HEK293 (cell line): ENCODE measurements at regions not wholly inside any gene's neighbourhood (a gene's known extent, or its start where the extent isn't known, plus 50 kb on each side); places are given as distances from the start of the nearest gene placed in this dataset.

ENCODE experiments used
- CTCF ChIA-PET: fragments of 350-600 bp; formaldehyde crosslinking; extraction: SDS; loops from one replicate; lab custom pipeline; 2021; ENCODE audit warnings: antibody characterized with exemption; lab: Yijun Ruan, JAX
- POLR2A ChIA-PET: fragments of 300-600 bp; formaldehyde crosslinking; extraction: SDS; loops from one replicate; lab custom pipeline; 2020; ENCODE audit warnings: antibody characterized with exemption, inconsistent platforms; lab: Yijun Ruan, JAX
- H3K27ac ChIP-seq: fragments of 200-500 bp; sonication (Bioruptor generic); 2 replicates; pipeline ENCODE4 v1.5.1; 2014; ENCODE audit warnings: low read depth, low read length, control low read depth, inconsistent platforms; ENCODE audit errors: extremely low read depth
- H3K36me3 ChIP-seq, 2 experiments: fragments of 200-500 bp in 1 of 2; sonication (Bioruptor generic) in 1 of 2; 1 replicate in 1 of 2; 2 replicates in 1 of 2; pipeline ENCODE4 v1.5.1; 2014 to 2017; ENCODE audit warnings: inconsistent platforms in 2 of 2, low read length in 2 of 2; ENCODE audit not compliant: control insufficient read depth in 2 of 2, insufficient read depth in 1 of 2
- H3K4me1 ChIP-seq: fragments of 200-500 bp; sonication (Bioruptor generic); 2 replicates; pipeline ENCODE4 v1.5.1; 2014; ENCODE audit warnings: mild to moderate bottlenecking, low read length, inconsistent platforms; ENCODE audit not compliant: control insufficient read depth, insufficient read depth
- H3K4me3 ChIP-seq: 2 replicates; pipeline ENCODE4 v1.5.1; 2011; ENCODE audit warnings: low read depth, mild to moderate bottlenecking, control low read depth, low read length, moderate library complexity
- H3K9me3 ChIP-seq: fragments of 200-500 bp; sonication (Bioruptor generic); 2 replicates; pipeline ENCODE4 v1.5.1; 2014; ENCODE audit warnings: low read depth, low read length, inconsistent platforms; ENCODE audit not compliant: control insufficient read depth, insufficient read depth
- AEBP2 ChIP-seq: fragments of 450-650 bp; formaldehyde crosslinking; IDR thresholded peaks from 2 replicates; pipeline ENCODE4 v1.5.1; 2016; ENCODE audit warnings: missing biosample characterization, missing genetic modification characterization, borderline replicate concordance
- TSHZ1 ChIP-seq: fragments of 450-650 bp; formaldehyde crosslinking; IDR thresholded peaks from 2 replicates; pipeline ENCODE4 v1.5.1; 2016; ENCODE audit warnings: missing biosample characterization, missing genetic modification characterization, borderline replicate concordance
- ZEB2 ChIP-seq: fragments of 450-650 bp; formaldehyde crosslinking; IDR thresholded peaks from 2 replicates; pipeline ENCODE4 v1.5.1; 2016; ENCODE audit warnings: missing biosample characterization, missing genetic modification characterization
- ZNF10 ChIP-seq: fragments of 450-650 bp; formaldehyde crosslinking; IDR thresholded peaks from 2 replicates; pipeline ENCODE4 v1.5.1; 2017; ENCODE audit warnings: missing biosample characterization, missing genetic modification characterization
- ZNF169 ChIP-seq: fragments of 450-650 bp; formaldehyde crosslinking; IDR thresholded peaks from 2 replicates; pipeline ENCODE4 v1.5.1; 2016; ENCODE audit warnings: missing biosample characterization, missing genetic modification characterization
- ZNF221 ChIP-seq: fragments of 450-650 bp; formaldehyde crosslinking; IDR thresholded peaks from 2 replicates; pipeline ENCODE4 v1.5.1; 2017; ENCODE audit warnings: missing biosample characterization, missing genetic modification characterization, borderline replicate concordance
- ZNF324 ChIP-seq: fragments of 450-650 bp; formaldehyde crosslinking; IDR thresholded peaks from 2 replicates; pipeline ENCODE4 v1.5.1; 2016; ENCODE audit warnings: missing biosample characterization, missing genetic modification characterization
- ZNF404 ChIP-seq: fragments of 450-650 bp; formaldehyde crosslinking; IDR thresholded peaks from 2 replicates; pipeline ENCODE4 v1.5.1; 2017; ENCODE audit warnings: missing biosample characterization, missing genetic modification characterization
- ZNF513 ChIP-seq: fragments of 450-650 bp; IDR thresholded peaks from 2 replicates; pipeline ENCODE4 v1.5.1; 2018; ENCODE audit warnings: missing biosample characterization, missing genetic modification characterization
- ZNF518A ChIP-seq: fragments of 450-650 bp; formaldehyde crosslinking; conservative IDR thresholded peaks from 2 replicates; pipeline ENCODE4 v1.5.1; 2016; ENCODE audit warnings: low read depth, missing biosample characterization, missing genetic modification characterization
- ZNF701 ChIP-seq: fragments of 450-650 bp; formaldehyde crosslinking; IDR thresholded peaks from 2 replicates; pipeline ENCODE4 v1.5.1; 2016; ENCODE audit warnings: missing biosample characterization, missing genetic modification characterization
- ZNF791 ChIP-seq: fragments of 450-650 bp; formaldehyde crosslinking; IDR thresholded peaks from 2 replicates; pipeline ENCODE4 v1.5.1; 2016; ENCODE audit warnings: missing biosample characterization, missing genetic modification characterization
- ZSCAN4 ChIP-seq: fragments of 450-650 bp; formaldehyde crosslinking; IDR thresholded peaks from 2 replicates; pipeline ENCODE4 v1.5.1; 2017; ENCODE audit warnings: missing biosample characterization, missing genetic modification characterization

- ChIA-PET POLR2A (no interaction called here), CTCF (no interaction called here)
- H3K9me3 ChIP-seq, result no peaks in the 10 kb centered on the region
These were observed 88.3 kb upstream of the DDIT4L start for GRCh38 chr4:100278567-100278966.

GRCh38 chr4:100269446-100269845, 79.2 kb upstream of the DDIT4L start:
- ChIA-PET CTCF (no interaction called here), POLR2A (no interaction called here)
- no peaks in the 10 kb centered on the region for H3K4me1 ChIP-seq
- TF ChIP-seq ZNF701 (tag by site-specific recombination), result no peak
- no peak for TF ChIP-seq ZNF791 (tag by site-specific recombination)
- TF ChIP-seq ZEB2 (tag by site-specific recombination), result no peak
- no peak for TF ChIP-seq ZNF10 (tag by site-specific recombination)
- TF ChIP-seq ZNF518A (tag by site-specific recombination), result no peak
- no peak for TF ChIP-seq ZNF324 (tag by site-specific recombination)
- no peak for TF ChIP-seq ZSCAN4 (tag by site-specific recombination)
- H3K4me3 ChIP-seq, result no peak overlapping the region
- no peak overlapping the region for H3K27ac ChIP-seq
- no peaks in the 10 kb centered on the region for H3K36me3 ChIP-seq
- H3K9me3 ChIP-seq, result no peaks in the 10 kb centered on the region

More at GRCh38 chr4:100278567-100278966, 88.3 kb upstream of the DDIT4L start:
- Histone ChIP-seq H3K4me3 (no peak overlapping the region), H3K4me1 (no peaks in the 10 kb centered on the region), H3K36me3 (no peaks in the 10 kb centered on the region), H3K27ac (no peak overlapping the region)
- TF ChIP-seq AEBP2 (tag by site-specific recombination) (no peak), ZNF221 (no peak)

- Histone ChIP-seq H3K4me1 (no peaks in the 10 kb centered on the region), H3K36me3 (no peaks in the 10 kb centered on the region)
- TF ChIP-seq ZNF169 (tag by site-specific recombination) (no peak), TSHZ1 (tag by site-specific recombination) (no peak), ZNF513 (tag by site-specific recombination) (no peak), ZNF404 (tag by site-specific recombination) (no peak)
- TF ChIP-seq, all 188 proteins: peak for 0
- CTCF ChIA-PET, result no interaction called here
- H3K9me3 ChIP-seq, result no peaks in the 10 kb centered on the region
- POLR2A ChIA-PET, result no interaction called here
- no peak overlapping the region for H3K27ac ChIP-seq
- H3K4me3 ChIP-seq, result no peak overlapping the region
These were observed 78.5 kb upstream of the DDIT4L start for GRCh38 chr4:100268789-100269188.
